Smooth muscle cell (in vitro differentiated cells): ENCODE measurements at regions not wholly inside any gene's neighbourhood (a gene's known extent, or its start where the extent isn't known, plus 50 kb on each side); places are given as distances from the start of the nearest gene placed in this dataset.
A peak's percentile ranks its signal among the peaks of the same experiment; 100 is the strongest.

ENCODE experiments used
- DNase-seq: peaks from one replicate; lab custom pipeline; 2025; ENCODE audit not compliant: unreplicated experiment; lab: John Stamatoyannopoulos, UW
- H2AFZ ChIP-seq: fragments of 200-600 bp; sonication (generic); 2 replicates; pipeline ENCODE4 v1.6.0; 2016; ENCODE audit warnings: antibody characterized with exemption, low read depth, mild to moderate bottlenecking
- H3F3A ChIP-seq: fragments of 200-600 bp; sonication (generic); 2 replicates; pipeline ENCODE4 v1.6.0; 2017; ENCODE audit warnings: antibody characterized with exemption, low read depth
- H3K27ac ChIP-seq: fragments of 200-600 bp; sonication (generic); 2 replicates; pipeline ENCODE4 v1.5.1; 2016; ENCODE audit warnings: low read depth, mild to moderate bottlenecking
- H3K27me3 ChIP-seq: fragments of 200-600 bp; sonication (generic); 2 replicates; pipeline ENCODE4 v1.6.1; 2016; ENCODE audit warnings: low read depth, mild to moderate bottlenecking
- H3K36me3 ChIP-seq: fragments of 200-600 bp; sonication (generic); 2 replicates; pipeline ENCODE4 v1.5.1; 2016; ENCODE audit warnings: low read depth
- H3K4me1 ChIP-seq: fragments of 200-600 bp; sonication (generic); 2 replicates; pipeline ENCODE4 v1.5.1; 2016; ENCODE audit warnings: low read depth
- H3K4me2 ChIP-seq: fragments of 200-600 bp; sonication (generic); 2 replicates; pipeline ENCODE4 v1.6.0; 2016; ENCODE audit warnings: mild to moderate bottlenecking
- H3K4me3 ChIP-seq: fragments of 200-600 bp; sonication (generic); 2 replicates; pipeline ENCODE4 v1.5.1; 2016; ENCODE audit warnings: mild to moderate bottlenecking
- H3K79me2 ChIP-seq: fragments of 200-600 bp; sonication (generic); 2 replicates; pipeline ENCODE4 v1.6.0; 2016; ENCODE audit warnings: low read depth, mild to moderate bottlenecking
- H3K9ac ChIP-seq: fragments of 200-600 bp; sonication (generic); 2 replicates; pipeline ENCODE4 v1.6.0; 2016; ENCODE audit warnings: low read depth
- H3K9me3 ChIP-seq: fragments of 200-600 bp; sonication (generic); replicated peaks from 2 replicates; pipeline ENCODE4 v1.5.1; 2016; ENCODE audit warnings: low read depth
- H4K20me1 ChIP-seq: fragments of 200-600 bp; sonication (generic); 2 replicates; pipeline ENCODE4 v1.6.0; 2016; ENCODE audit warnings: low read depth
- CTCF ChIP-seq: fragments of 200-600 bp; sonication (generic); IDR thresholded peaks from 2 replicates; pipeline ENCODE4 v1.5.1; 2017; ENCODE audit warnings: borderline replicate concordance, mild to moderate bottlenecking, antibody characterized with exemption; ENCODE audit not compliant: insufficient read depth, poor library complexity, severe bottlenecking
- WGBS: methylation state at CpG from one replicate; pipeline ENCODE4 v1.1.7; 2016; ENCODE audit warnings: low lambda C conversion rate; 5-methylcytosine and 5-hydroxymethylcytosine counted together

DNA sequence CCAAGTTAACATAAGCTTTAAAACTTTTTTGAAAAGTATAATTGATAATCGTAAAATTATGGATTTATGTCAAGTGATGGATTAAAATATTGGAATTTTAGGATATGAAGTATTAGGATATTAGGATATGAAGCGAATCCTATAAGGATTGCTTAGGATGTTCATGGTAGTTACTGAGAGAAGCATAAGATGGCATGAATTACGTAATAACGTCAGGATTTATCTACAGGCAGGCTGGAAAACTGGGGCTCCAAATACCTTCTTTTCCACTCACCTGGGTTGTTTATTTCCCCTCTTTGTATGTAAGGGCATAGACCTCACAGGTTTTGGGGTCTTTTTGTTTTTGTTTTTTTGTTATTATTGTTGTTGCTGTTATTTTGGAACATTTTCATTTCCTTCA is 65.2 kb upstream of the TMEM33 start:
- TF ChIP-seq CTCF = no peak
- Histone ChIP-seq H2AFZ (no peak overlapping the region), H3K27me3 (peaks cover 98% of the 10 kb centered on the region), H3K4me3 (no peak overlapping the region), H4K20me1 (no peaks in the 10 kb centered on the region), H3K4me1 (peaks cover 32% of the 10 kb centered on the region), H3F3A (no peaks in the 10 kb centered on the region), H3K4me2 (no peak overlapping the region), H3K36me3 (no peaks in the 10 kb centered on the region), H3K27ac (no peak overlapping the region), H3K9me3 (no peaks in the 10 kb centered on the region), H3K9ac (no peak overlapping the region), H3K79me2 (no peaks in the 10 kb centered on the region)
- DNase-seq = no peak
- WGBS = 63% methylated on average over 4 of the region's 4 CpGs

DNA sequence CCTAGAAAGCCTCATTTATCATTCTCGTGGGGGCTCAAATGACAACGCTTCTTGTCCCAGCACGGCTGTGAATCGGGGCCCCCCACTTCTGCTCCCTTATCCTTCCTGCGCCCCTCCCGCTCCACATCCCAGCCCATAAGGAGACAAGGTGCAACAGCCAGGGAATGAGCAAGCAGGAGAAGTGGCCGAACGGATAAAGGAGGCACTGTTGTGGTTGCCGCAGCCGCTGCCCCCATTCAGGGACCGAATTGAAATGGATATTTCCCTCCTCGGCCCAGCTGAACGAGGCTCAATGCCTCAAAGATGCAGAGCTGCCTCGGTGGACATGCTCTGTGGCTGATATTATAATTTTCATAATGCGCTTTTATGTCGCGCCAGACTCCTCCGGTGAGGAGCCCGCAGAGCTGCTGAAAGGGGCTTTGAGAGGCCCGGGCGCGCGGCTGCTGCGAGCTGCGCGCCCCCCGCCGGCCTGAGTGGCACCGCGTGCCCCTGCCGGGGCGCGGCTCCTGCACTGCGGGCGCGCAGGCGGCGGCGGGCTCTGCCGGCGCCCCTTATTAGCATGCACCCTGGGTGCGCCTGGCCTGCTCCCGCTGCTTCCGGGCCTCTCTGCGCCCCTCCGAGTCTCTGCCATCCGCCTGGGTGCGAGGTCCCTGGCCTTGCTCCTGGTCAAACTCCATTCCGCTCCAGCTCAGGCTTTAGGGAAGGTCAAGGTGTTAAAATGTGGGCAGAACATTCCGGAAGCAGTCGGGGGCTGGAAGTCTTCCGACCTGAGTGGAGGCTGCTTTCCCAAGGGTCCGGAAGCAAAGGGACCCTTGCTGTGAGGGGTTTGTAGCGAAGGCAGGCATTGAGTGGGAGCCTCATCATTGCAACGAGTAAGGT is 68.2 kb upstream of the TMEM33 start:
- H3K36me3 ChIP-seq = no peaks in the 10 kb centered on the region
- H3K9me3 ChIP-seq = no peaks in the 10 kb centered on the region
- H3K27ac ChIP-seq = no peak overlapping the region
- no peak overlapping the region for H2AFZ ChIP-seq
- H3F3A ChIP-seq = no peaks in the 10 kb centered on the region
- peaks cover 98% of the 10 kb centered on the region for H3K27me3 ChIP-seq
- H3K4me1 ChIP-seq = peaks cover 18% of the 10 kb centered on the region
- peak overlapping the region; percentile 15 for H3K4me3 ChIP-seq
- no peak for DNase-seq
- peak overlapping the region; percentile 63 for H3K4me2 ChIP-seq
- no peaks in the 10 kb centered on the region for H3K79me2 ChIP-seq
- no peak overlapping the region for H3K9ac ChIP-seq
- 4% methylated on average over 55 of the region's 55 CpGs for WGBS
- H4K20me1 ChIP-seq = no peaks in the 10 kb centered on the region
- no peak for TF ChIP-seq CTCF

DNA sequence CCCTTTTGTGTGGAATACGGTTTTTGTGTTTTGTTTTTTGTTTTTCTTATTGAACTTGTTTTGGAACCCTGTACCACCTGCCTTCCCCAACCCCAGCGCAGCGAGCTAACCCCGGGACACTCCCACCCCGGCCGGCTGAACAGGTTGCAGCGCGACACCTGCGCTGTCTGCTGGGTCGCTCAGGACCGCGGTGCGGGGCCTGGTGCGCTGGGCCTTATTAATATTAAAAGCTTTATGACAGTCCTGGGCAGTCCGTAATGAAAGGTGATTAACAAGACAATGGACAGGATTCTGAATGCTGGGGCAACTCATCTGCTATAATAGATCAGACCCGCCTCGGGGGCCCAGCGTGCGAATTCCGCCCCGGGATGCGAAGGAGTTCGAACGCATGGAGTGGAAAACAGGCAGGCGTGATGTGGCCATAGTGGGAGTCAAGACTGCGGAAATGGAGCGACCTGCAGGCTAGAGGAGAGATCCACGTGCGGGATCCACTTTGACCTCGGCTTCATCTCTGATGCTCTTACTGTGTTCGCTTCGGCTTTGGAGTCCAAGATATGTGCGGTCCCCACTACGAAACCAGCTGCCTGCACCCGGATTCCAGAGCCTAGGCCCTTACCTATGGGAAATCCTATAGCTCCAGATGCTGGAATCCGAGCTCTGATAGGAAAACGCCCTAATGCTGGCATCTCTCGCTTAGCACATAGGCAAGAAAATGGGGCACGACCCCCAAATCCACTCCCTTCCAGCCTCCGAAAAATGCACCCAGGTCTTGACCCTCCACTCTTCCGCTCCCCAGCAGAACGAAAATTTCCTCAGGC is 69.0 kb upstream of the TMEM33 start:
- Histone ChIP-seq H3K9ac (no peak overlapping the region), H4K20me1 (no peaks in the 10 kb centered on the region), H3K79me2 (no peaks in the 10 kb centered on the region), H2AFZ (no peak overlapping the region), H3K4me1 (peaks cover 18% of the 10 kb centered on the region), H3F3A (no peaks in the 10 kb centered on the region), H3K4me2 (peak overlapping the region; percentile 44), H3K4me3 (no peak overlapping the region), H3K9me3 (no peaks in the 10 kb centered on the region), H3K27me3 (peaks cover 98% of the 10 kb centered on the region), H3K27ac (no peak overlapping the region), H3K36me3 (no peaks in the 10 kb centered on the region)
- no peak for DNase-seq
- TF ChIP-seq CTCF = no peak
- 5% methylated on average over 42 of the region's 42 CpGs for WGBS
